B cell (primary cell): ENCODE measurements at regions not wholly inside any gene's neighbourhood (a gene's known extent, or its start where the extent isn't known, plus 50 kb on each side); places are given as distances from the start of the nearest gene placed in this dataset.

Experiments
- ATAC-seq: fragments of 200-7000 bp; cut with Tn5 transposase; one replicate; pipeline ENCODE4 v1.10.0; 2021; ENCODE audit warnings: low read depth, mild to moderate bottlenecking, moderate number of reproducible peaks, moderate library complexity
- CTCF ChIA-PET: fragments of 350-600 bp; sonication (Branson Sonifier 250); formaldehyde crosslinking; loops from one replicate; lab custom pipeline; 2021; ENCODE audit warnings: antibody characterized with exemption, inconsistent platforms; lab: Charles Lee
- POLR2A ChIA-PET: fragments of 350-600 bp; sonication (Branson Sonifier 250); formaldehyde crosslinking; loops from one replicate; lab custom pipeline; 2021; ENCODE audit warnings: antibody characterized with exemption; lab: Charles Lee
- DNase-seq: peaks from one replicate; pipeline ENCODE4 v3.0.0; 2013
- H2AFZ ChIP-seq: 2 replicates; pipeline ENCODE4 v1.6.1; 2012; ENCODE audit warnings: mild to moderate bottlenecking, low read depth, low read length; ENCODE audit not compliant: insufficient read depth, poor library complexity, severe bottlenecking
- H3K27ac ChIP-seq, 2 donors: 1 replicate in 1 of 2; 2 replicates in 1 of 2; pipeline ENCODE4 v1.5.1; 2012 to 2013; ENCODE audit warnings: low read length in 2 of 2, mild to moderate bottlenecking in 2 of 2, moderate library complexity in 1 of 2
- H3K27me3 ChIP-seq, 4 experiments: fragments of 200-600 bp in 1 of 4; sonication (generic) in 1 of 4; replicated peaks in 1 of 4; 1 replicate in 2 of 4; 2 replicates in 2 of 4; pipeline versions ENCODE4 v1.6.1 to v1.7.0; 2013 to 2016; ENCODE audit warnings: low read length in 3 of 4, mild to moderate bottlenecking in 2 of 4, mixed read lengths in 1 of 4, moderate library complexity in 1 of 4; ENCODE audit not compliant: insufficient read depth in 4 of 4, control insufficient read depth in 3 of 4; ENCODE audit errors: control extremely low read depth in 1 of 4
- H3K36me3 ChIP-seq, 2 experiments: replicated peaks in 1 of 2; 1 replicate in 1 of 2; 2 replicates in 1 of 2; pipeline versions ENCODE4 v1.6.1 to v1.7.1; 2013; ENCODE audit warnings: low read length in 1 of 2; ENCODE audit not compliant: insufficient read depth in 2 of 2, control insufficient read depth in 1 of 2; ENCODE audit errors: control extremely low read depth in 1 of 2, extremely low read depth in 1 of 2
- H3K4me1 ChIP-seq, 2 donors: fragments of 200-600 bp in 1 of 2; sonication (generic) in 1 of 2; 1 replicate in 1 of 2; 2 replicates in 1 of 2; pipeline versions ENCODE4 v1.5.1 to v1.6.1; 2013 to 2017; ENCODE audit warnings: low read length in 2 of 2; ENCODE audit not compliant: control insufficient read depth in 2 of 2, insufficient read depth in 2 of 2
- H3K4me2 ChIP-seq: replicated peaks from 2 replicates; pipeline ENCODE3; 2012; ENCODE audit warnings: mild to moderate bottlenecking, low read depth, low read length; ENCODE audit not compliant: poor library complexity, severe bottlenecking
- H3K4me3 ChIP-seq, 5 experiments: fragments of 200-600 bp in 1 of 5; sonication (generic) in 1 of 5; 1 replicate in 3 of 5; 2 replicates in 2 of 5; pipeline versions ENCODE4 v1.5.1 to v1.7.0; 2011 to 2016; ENCODE audit warnings: low read length in 4 of 5, mild to moderate bottlenecking in 4 of 5, low read depth in 2 of 5, control low read depth in 1 of 5, moderate library complexity in 1 of 5; ENCODE audit not compliant: insufficient read depth in 1 of 5; ENCODE audit errors: control extremely low read depth in 1 of 5, extremely low read depth in 1 of 5
- H3K79me2 ChIP-seq: fragments of 200-600 bp; sonication (generic); one replicate; pipeline ENCODE4 v1.6.0; 2016; ENCODE audit warnings: low read length; ENCODE audit not compliant: control insufficient read depth, insufficient read depth
- H3K9ac ChIP-seq: fragments of 200-600 bp; sonication (generic); 2 replicates; pipeline ENCODE4 v1.6.1; 2017; ENCODE audit warnings: mild to moderate bottlenecking, low read length, moderate library complexity
- H3K9me3 ChIP-seq, 3 donors: one replicate each; pipeline versions ENCODE4 v1.6.1 to v1.7.1; 2013; ENCODE audit warnings: low read length in 2 of 3; ENCODE audit not compliant: control insufficient read depth in 2 of 3, insufficient read depth in 1 of 3; ENCODE audit errors: control extremely low read depth in 1 of 3
- H4K20me1 ChIP-seq: 2 replicates; pipeline ENCODE4 v1.6.0; 2012; ENCODE audit warnings: mild to moderate bottlenecking, low read length; ENCODE audit not compliant: insufficient read depth, control insufficient read depth, poor library complexity, severe bottlenecking
- H3K27ac Mint-ChIP-seq: one replicate; pipeline ENCODE4 v1.8.0; 2021; ENCODE audit warnings: mixed read lengths
- H3K27me3 Mint-ChIP-seq: one replicate; pipeline ENCODE4 v1.8.0; 2021; ENCODE audit warnings: mixed read lengths
- H3K4me1 Mint-ChIP-seq: one replicate; pipeline ENCODE4 v1.8.0; 2021; ENCODE audit warnings: mixed read lengths
- H3K4me3 Mint-ChIP-seq: one replicate; pipeline ENCODE4 v1.8.0; 2021; ENCODE audit warnings: mixed read lengths
- H3K9me3 Mint-ChIP-seq: one replicate; pipeline ENCODE4 v1.8.0; 2022; ENCODE audit warnings: mixed read lengths; ENCODE audit not compliant: insufficient read depth
- EZH2 ChIP-seq: IDR thresholded peaks from 2 replicates; pipeline ENCODE4 v1.6.1; 2012; ENCODE audit warnings: borderline replicate concordance, low read depth, mild to moderate bottlenecking, moderate library complexity, low read length; ENCODE audit not compliant: insufficient read depth, poor library complexity, severe bottlenecking
- intact Hi-C: fragments of 100-400 bp; cut with micrococcal nuclease; formaldehyde crosslinking; loops from one replicate; pipeline ENCODE4 v1.10.0; 2022
- TF ChIP-seq, protein P1 (sequence below): fragments of 200-600 bp; IDR thresholded peaks from one replicate; pipeline ENCODE4 v1.8.0; 2022; ENCODE audit warnings: antibody characterized with exemption, mild to moderate bottlenecking

DNA sequence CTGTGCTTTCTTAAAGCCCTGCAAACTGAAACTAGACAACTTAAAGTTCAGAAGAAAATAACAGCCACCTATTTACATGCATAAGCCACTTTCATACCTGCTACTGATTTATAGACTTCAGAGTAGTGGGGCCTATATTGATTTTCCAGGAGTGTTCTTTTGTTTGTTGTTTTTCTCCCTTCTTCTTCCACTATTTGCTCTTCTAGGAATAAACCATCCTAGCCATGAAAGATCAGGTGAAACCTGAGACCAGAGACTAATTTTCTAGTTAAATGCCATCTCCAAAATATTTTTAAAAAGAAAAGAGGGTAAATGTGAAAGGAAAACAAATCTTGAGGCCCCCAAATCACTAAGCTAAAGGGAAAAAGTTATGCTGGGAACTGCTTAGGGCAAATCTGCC is 72.4 kb upstream of the C1GALT1 start:
- CTCF ChIA-PET, result interaction anchor here (0.7 to 1.6 kb wide), 3 partner anchors 11 to 72 kb away, joined by 3 to 4 read pairs (median 4); no protein-coding TSS in a partner anchor
- no peak for ATAC-seq
- H3K9me3 Mint-ChIP-seq, result no peaks in the 10 kb centered on the region

DNA sequence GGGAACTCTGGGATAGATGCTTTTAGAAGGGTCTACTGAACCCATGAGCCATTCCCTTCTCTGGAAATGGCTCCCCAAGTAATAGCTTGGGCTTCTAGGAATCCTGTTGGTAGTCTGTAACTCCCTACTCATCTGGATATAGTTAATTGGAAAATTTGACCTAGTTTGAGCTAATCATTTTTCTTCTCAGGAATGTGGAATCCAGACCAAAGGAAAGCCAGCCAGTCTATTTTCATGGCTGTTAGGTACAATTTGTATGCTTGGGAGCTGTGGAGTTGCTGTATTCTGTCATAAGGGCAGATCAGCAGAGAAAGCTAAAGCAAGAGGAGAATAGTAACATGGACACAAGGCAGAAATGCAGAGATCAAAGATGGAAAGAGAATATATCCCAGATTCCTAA is 71.6 kb upstream of the C1GALT1 start:
- Mint-ChIP-seq H3K9me3 (no peaks in the 10 kb centered on the region), H3K4me3 (no peak overlapping the region), H3K27me3 (peaks cover 4% of the 10 kb centered on the region), H3K27ac (no peak overlapping the region), H3K4me1 (peaks cover 2% of the 10 kb centered on the region)
- intact Hi-C loops, result no loop called here
- no peak for DNase-seq
- Histone ChIP-seq H2AFZ (no peak overlapping the region), H4K20me1 (no peaks in the 10 kb centered on the region), H3K79me2 (no peaks in the 10 kb centered on the region), H3K4me2 (no peak overlapping the region), H3K27me3 (peaks cover 0 to 2% (median 0%) of the 10 kb centered on the region in 4 experiments), H3K4me1 (no peaks in the 10 kb centered on the region), H3K27ac (no peak overlapping the region), H3K9me3 (peaks cover 0 to 7% (median 0%) of the 10 kb centered on the region in 3 donors), H3K36me3 (no peaks in the 10 kb centered on the region), H3K9ac (no peak overlapping the region), H3K4me3 (no peak overlapping the region)
- CTCF ChIA-PET, result interaction anchor here (1.1 to 1.6 kb wide), 2 partner anchors 71 to 431 kb away, joined by 3 read pairs; no protein-coding TSS in a partner anchor
- TF ChIP-seq, protein P1, sequence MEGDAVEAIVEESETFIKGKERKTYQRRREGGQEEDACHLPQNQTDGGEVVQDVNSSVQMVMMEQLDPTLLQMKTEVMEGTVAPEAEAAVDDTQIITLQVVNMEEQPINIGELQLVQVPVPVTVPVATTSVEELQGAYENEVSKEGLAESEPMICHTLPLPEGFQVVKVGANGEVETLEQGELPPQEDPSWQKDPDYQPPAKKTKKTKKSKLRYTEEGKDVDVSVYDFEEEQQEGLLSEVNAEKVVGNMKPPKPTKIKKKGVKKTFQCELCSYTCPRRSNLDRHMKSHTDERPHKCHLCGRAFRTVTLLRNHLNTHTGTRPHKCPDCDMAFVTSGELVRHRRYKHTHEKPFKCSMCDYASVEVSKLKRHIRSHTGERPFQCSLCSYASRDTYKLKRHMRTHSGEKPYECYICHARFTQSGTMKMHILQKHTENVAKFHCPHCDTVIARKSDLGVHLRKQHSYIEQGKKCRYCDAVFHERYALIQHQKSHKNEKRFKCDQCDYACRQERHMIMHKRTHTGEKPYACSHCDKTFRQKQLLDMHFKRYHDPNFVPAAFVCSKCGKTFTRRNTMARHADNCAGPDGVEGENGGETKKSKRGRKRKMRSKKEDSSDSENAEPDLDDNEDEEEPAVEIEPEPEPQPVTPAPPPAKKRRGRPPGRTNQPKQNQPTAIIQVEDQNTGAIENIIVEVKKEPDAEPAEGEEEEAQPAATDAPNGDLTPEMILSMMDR, result no peak
- no peak for TF ChIP-seq EZH2
- no peak for ATAC-seq
- POLR2A ChIA-PET, result no interaction called here

More for the DNA sequence above, 72.4 kb upstream of the C1GALT1 start:
- Histone ChIP-seq H3K27me3 (peaks cover 0 to 2% (median 0%) of the 10 kb centered on the region in 4 experiments), H3K4me2 (no peak overlapping the region), H3K4me3 (no peak overlapping the region), H3K79me2 (no peaks in the 10 kb centered on the region), H2AFZ (no peak overlapping the region), H3K36me3 (no peaks in the 10 kb centered on the region), H4K20me1 (no peaks in the 10 kb centered on the region), H3K9ac (no peak overlapping the region), H3K27ac (no peak overlapping the region), H3K9me3 (peaks cover 0 to 7% (median 0%) of the 10 kb centered on the region in 3 donors), H3K4me1 (no peaks in the 10 kb centered on the region)
- intact Hi-C loops, result no loop called here
- H3K27me3 Mint-ChIP-seq, result peaks cover 4% of the 10 kb centered on the region
- TF ChIP-seq, protein P1, result no peak
- no peak for TF ChIP-seq EZH2
- H3K4me3 Mint-ChIP-seq, result no peak overlapping the region
- H3K4me1 Mint-ChIP-seq, result peaks cover 2% of the 10 kb centered on the region
- no peak overlapping the region for H3K27ac Mint-ChIP-seq
- DNase-seq, result no peak
- POLR2A ChIA-PET, result no interaction called here
